Ectodermal cell (in vitro differentiated cells): ENCODE measurements at regions not wholly inside any gene's neighbourhood (a gene's known extent, or its start where the extent isn't known, plus 50 kb on each side); places are given as distances from the start of the nearest gene placed in this dataset.

Experiments
- H3K27ac ChIP-seq: 2 replicates; pipeline ENCODE4 v1.7.0; 2013; ENCODE audit warnings: mild to moderate bottlenecking, low read depth, low read length; ENCODE audit not compliant: insufficient read depth, poor library complexity, severe bottlenecking
- H3K27me3 ChIP-seq: 2 replicates; pipeline ENCODE4 v1.7.0; 2013; ENCODE audit warnings: mild to moderate bottlenecking, low read length; ENCODE audit not compliant: insufficient read depth, control insufficient read depth, poor library complexity, severe bottlenecking
- H3K36me3 ChIP-seq: one replicate; pipeline ENCODE4 v1.7.0; 2013; ENCODE audit warnings: low read length; ENCODE audit not compliant: control insufficient read depth, insufficient read depth
- H3K4me1 ChIP-seq: one replicate; pipeline ENCODE4 v1.7.0; 2013; ENCODE audit warnings: low read length; ENCODE audit not compliant: control insufficient read depth, insufficient read depth
- H3K4me3 ChIP-seq: 2 replicates; pipeline ENCODE4 v1.7.0; 2013; ENCODE audit warnings: low read depth, low read length, control low read depth; ENCODE audit not compliant: insufficient read depth
- H3K9me3 ChIP-seq: 2 replicates; pipeline ENCODE4 v1.7.0; 2013; ENCODE audit warnings: mild to moderate bottlenecking, low read length, moderate library complexity; ENCODE audit not compliant: control insufficient read depth
- WGBS, 2 experiments: methylation state at CpG; one replicate each; pipeline ENCODE4 v1.1.7; 2013; ENCODE audit warnings: missing lambda C conversion rate in 2 of 2; 5-methylcytosine and 5-hydroxymethylcytosine counted together

- H3K27ac ChIP-seq = no peak overlapping the region
- H3K36me3 ChIP-seq = no peaks in the 10 kb centered on the region
- H3K9me3 ChIP-seq = no peaks in the 10 kb centered on the region
- peaks cover 5% of the 10 kb centered on the region for H3K4me1 ChIP-seq
- no peaks in the 10 kb centered on the region for H3K27me3 ChIP-seq
- H3K4me3 ChIP-seq = no peak overlapping the region
- WGBS, 2 experiments = 82 to 91% methylated on average over 2 of the region's 2 CpGs
Measured at GRCh38 chr11:80122211-80122610, 681.4 kb upstream of the TENM4 start.

- H3K9me3 ChIP-seq = no peaks in the 10 kb centered on the region
- no peak overlapping the region for H3K4me3 ChIP-seq
- H3K27ac ChIP-seq = no peak overlapping the region
- H3K36me3 ChIP-seq = no peaks in the 10 kb centered on the region
- WGBS, 2 experiments = 71 to 83% methylated on average over 2 of the region's 2 CpGs
- H3K27me3 ChIP-seq = no peaks in the 10 kb centered on the region
- H3K4me1 ChIP-seq = peaks cover 5% of the 10 kb centered on the region
Measured at GRCh38 chr11:80118073-80118472, 677.2 kb upstream of the TENM4 start.

- Histone ChIP-seq H3K27me3 (no peaks in the 10 kb centered on the region), H3K4me3 (no peak overlapping the region), H3K36me3 (no peaks in the 10 kb centered on the region), H3K9me3 (no peaks in the 10 kb centered on the region), H3K27ac (no peak overlapping the region), H3K4me1 (no peaks in the 10 kb centered on the region)
- 86 to 94% methylated on average over 3 of the region's 3 CpGs for WGBS, 2 experiments
Measured at GRCh38 chr11:80116796-80117195, 676.0 kb upstream of the TENM4 start.

- H3K36me3 ChIP-seq = no peaks in the 10 kb centered on the region
- no peaks in the 10 kb centered on the region for H3K4me1 ChIP-seq
- H3K27me3 ChIP-seq = no peaks in the 10 kb centered on the region
- no peak overlapping the region for H3K27ac ChIP-seq
- H3K9me3 ChIP-seq = no peaks in the 10 kb centered on the region
- WGBS, 2 experiments = 87 to 89% methylated on average over 4 of the region's 4 CpGs
- no peak overlapping the region for H3K4me3 ChIP-seq
Measured at GRCh38 chr11:80109652-80110051, 668.8 kb upstream of the TENM4 start.

GRCh38 chr11:80109031-80109430 lies 668.2 kb upstream of the TENM4 start:
- Histone ChIP-seq H3K27me3 (no peaks in the 10 kb centered on the region), H3K27ac (no peak overlapping the region), H3K4me3 (no peak overlapping the region), H3K4me1 (no peaks in the 10 kb centered on the region), H3K36me3 (no peaks in the 10 kb centered on the region), H3K9me3 (no peaks in the 10 kb centered on the region)
- 90 to 94% methylated on average over 3 of the region's 3 CpGs for WGBS, 2 experiments

GRCh38 chr11:80107415-80107814 lies 666.6 kb upstream of the TENM4 start:
- Histone ChIP-seq H3K9me3 (no peaks in the 10 kb centered on the region), H3K4me1 (no peaks in the 10 kb centered on the region), H3K27ac (no peak overlapping the region), H3K27me3 (no peaks in the 10 kb centered on the region), H3K4me3 (no peak overlapping the region), H3K36me3 (no peaks in the 10 kb centered on the region)
- WGBS, 2 experiments = 74 to 84% methylated on average over 1 of the region's 1 CpG

GRCh38 chr11:80104191-80104590 lies 663.4 kb upstream of the TENM4 start:
- Histone ChIP-seq H3K9me3 (no peaks in the 10 kb centered on the region), H3K4me3 (no peak overlapping the region), H3K27ac (no peak overlapping the region), H3K36me3 (no peaks in the 10 kb centered on the region), H3K4me1 (no peaks in the 10 kb centered on the region), H3K27me3 (no peaks in the 10 kb centered on the region)
- 94 to 98% methylated on average over 4 of the region's 4 CpGs for WGBS, 2 experiments

GRCh38 chr11:80103142-80103859 lies 662.5 kb upstream of the TENM4 start:
- WGBS, 2 experiments = 81 to 90% methylated on average over 4 of the region's 4 CpGs
- H3K27me3 ChIP-seq = no peaks in the 10 kb centered on the region
- H3K9me3 ChIP-seq = no peaks in the 10 kb centered on the region
- no peak overlapping the region for H3K27ac ChIP-seq
- H3K4me1 ChIP-seq = no peaks in the 10 kb centered on the region
- no peak overlapping the region for H3K4me3 ChIP-seq
- no peaks in the 10 kb centered on the region for H3K36me3 ChIP-seq

GRCh38 chr11:80097146-80097545 lies 656.3 kb upstream of the TENM4 start:
- H3K4me3 ChIP-seq = no peak overlapping the region
- no peaks in the 10 kb centered on the region for H3K27me3 ChIP-seq
- no peaks in the 10 kb centered on the region for H3K4me1 ChIP-seq
- no peak overlapping the region for H3K27ac ChIP-seq
- no peaks in the 10 kb centered on the region for H3K9me3 ChIP-seq
- H3K36me3 ChIP-seq = no peaks in the 10 kb centered on the region
- 94 to 95% methylated on average over 4 of the region's 4 CpGs for WGBS, 2 experiments

GRCh38 chr11:80096736-80097135 lies 655.9 kb upstream of the TENM4 start:
- no peaks in the 10 kb centered on the region for H3K4me1 ChIP-seq
- no peaks in the 10 kb centered on the region for H3K9me3 ChIP-seq
- no peaks in the 10 kb centered on the region for H3K27me3 ChIP-seq
- H3K27ac ChIP-seq = no peak overlapping the region
- H3K36me3 ChIP-seq = no peaks in the 10 kb centered on the region
- no peak overlapping the region for H3K4me3 ChIP-seq
- WGBS, 2 experiments = 93 to 98% methylated on average over 3 of the region's 3 CpGs
